A204.1 (cell line): ENCODE measurements at regions not wholly inside any gene's neighbourhood (a gene's known extent, or its start where the extent isn't known, plus 50 kb on each side); places are given as distances from the start of the nearest gene placed in this dataset.

ENCODE experiments used
- FAIRE-seq: peaks from 2 replicates; lab custom pipeline; 2012; peaks lifted over from hg19 to GRCh38; lab: Jason Lieb, UNC

- FAIRE-seq = no peak
Observed at GRCh38 chr4:31964685-31965084, 1244.5 kb downstream of the PCDH7 start.

DNA sequence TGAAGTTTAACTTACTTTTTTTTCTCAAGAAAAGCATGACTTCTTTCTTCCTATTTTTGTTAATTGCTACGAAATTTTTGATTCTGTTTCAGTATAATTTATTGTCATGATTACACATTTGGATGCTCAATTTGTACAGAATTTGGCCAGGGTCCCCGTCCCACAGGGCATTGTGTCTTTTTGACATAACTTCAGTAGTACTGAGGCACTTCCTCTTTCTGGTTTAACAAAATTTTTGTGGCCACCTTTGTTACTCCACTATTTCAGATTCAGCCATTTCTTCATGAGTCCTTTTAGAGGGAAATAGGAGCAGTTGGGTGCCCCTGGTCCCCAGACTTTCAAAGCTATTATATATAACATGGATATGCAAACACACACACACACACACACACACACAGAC is 1248.7 kb downstream of the PCDH7 start:
- no peak for FAIRE-seq

GRCh38 chr4:31974490-31975002 is 1254.4 kb downstream of the PCDH7 start:
- FAIRE-seq = no peak

DNA sequence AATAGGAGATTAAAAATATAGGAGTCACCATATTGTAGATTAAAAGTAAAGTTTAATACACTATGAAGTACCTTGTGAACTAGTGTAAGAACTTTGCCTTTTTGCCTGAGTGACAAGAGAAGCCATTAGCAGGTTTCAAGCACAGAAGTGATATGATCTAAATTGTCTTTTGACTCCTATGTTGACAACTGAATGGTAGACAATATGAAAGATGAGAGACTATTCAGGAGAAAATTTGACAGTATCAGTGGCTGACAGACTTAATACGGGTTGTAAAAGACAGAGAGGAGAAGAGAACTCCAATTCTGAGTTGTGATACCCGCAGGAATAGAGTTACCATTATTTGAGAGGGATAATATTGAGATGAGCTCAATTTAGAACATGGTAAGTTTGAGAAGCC is 1259.8 kb downstream of the PCDH7 start:
- FAIRE-seq = no peak

GRCh38 chr4:31983246-31983645 is 1263.1 kb downstream of the PCDH7 start:
- FAIRE-seq = peak; percentile 72

DNA sequence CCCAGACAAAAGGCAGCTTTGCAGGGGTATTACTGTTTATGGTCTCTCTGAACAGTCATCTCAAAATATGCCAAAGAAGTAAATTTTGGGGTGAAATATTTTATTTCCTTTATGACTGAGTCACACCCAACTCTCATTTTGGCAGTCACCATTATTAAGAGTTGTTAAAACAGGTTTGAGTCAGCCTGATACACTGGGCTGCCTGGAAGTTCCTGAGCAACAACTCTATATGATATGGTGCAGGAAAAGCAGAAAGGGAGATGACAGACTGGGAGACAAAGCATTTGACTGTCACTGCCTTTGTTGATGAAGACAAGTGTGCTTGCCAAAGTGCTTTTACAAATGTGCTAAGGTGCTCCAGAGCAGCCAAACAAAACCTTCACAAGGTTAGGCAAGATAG is 1263.5 kb downstream of the PCDH7 start:
- FAIRE-seq = no peak

DNA sequence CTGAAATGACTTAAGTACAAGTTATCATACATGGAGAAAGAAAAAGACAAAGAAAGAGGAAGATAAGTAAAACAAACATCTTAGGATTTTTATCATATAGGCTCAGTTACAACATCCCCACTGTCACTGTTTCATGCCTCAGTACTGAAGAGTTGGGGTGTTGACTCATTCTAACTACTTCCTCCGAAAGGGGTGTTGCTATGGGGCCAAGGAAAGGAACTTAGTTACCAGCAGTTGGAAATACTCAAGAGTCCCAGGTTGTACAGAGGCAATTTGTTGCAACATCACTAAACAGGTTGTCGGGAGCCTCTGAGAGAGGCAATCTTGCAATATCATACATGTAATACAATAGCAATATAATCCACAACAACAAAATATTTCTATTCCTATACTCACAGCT is 1264.7 kb downstream of the PCDH7 start:
- no peak for FAIRE-seq

DNA sequence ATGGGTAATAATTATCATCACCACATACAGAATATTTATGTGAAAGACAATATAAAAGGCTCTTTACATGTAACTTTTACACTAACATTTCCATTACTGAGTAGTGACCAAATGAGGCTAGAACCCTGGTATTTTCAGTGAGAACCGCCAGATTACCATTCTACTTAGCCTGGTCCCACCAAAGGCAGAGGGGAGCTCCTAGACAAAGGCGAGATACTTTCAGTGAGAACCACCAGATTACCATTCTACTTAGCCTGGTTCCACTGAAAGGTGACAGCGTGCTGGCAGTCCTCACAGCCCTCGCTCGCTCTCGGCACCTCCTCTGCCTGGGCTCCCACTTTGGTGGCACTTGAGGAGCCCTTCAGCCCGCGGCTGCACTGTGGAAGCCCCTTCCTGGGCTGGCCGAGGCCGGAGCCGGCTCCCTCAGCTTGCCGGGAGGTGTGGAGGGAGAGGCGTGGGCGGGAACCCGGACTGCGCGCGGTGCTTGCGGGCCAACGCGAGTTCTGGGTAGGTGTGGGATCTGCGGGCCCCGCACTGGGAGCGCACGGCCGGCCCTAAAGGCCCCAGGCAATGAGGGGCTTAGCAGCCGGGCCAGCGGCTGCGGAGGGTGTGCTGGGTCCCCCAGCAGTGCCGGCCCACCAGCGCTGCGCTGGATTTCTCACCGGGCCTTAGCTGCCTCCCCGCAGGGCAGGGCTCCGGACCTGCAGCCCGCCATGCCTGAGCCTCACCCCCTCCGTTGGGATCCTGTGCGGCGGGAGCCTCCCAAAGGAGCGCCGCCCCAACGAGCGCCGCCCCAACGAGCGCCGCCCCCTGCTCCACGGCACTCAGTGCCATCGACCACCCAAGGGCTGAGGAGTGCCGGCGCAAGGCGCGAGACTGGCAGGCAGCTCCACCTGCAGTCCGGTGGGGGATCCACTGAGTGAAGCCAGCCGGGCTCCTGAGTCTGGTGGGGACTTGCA is 1276.1 kb downstream of the PCDH7 start:
- FAIRE-seq = no peak

- no peak for FAIRE-seq
Observed at GRCh38 chr4:31998807-31999206, 1278.6 kb downstream of the PCDH7 start.

DNA sequence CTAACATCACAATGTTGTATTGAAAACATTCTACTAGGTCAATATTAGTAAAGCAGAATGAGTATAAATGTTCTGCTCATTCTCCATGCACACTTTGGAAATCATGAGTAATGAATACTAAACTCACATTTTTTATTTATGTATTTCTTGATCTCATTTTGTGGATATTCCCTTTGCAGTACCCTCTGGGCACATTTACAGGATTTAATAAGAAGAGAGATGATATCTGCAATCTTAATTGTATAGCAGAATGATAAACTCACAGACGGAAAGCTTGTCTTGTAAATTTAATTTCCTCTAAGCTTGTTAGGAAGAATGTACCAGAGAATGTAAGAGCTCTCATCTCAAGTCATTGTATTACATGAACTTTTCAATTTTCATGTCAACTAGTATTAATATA is 1279.7 kb downstream of the PCDH7 start:
- no peak for FAIRE-seq

GRCh38 chr4:32000846-32001488 is 1280.8 kb downstream of the PCDH7 start:
- FAIRE-seq = no peak

DNA sequence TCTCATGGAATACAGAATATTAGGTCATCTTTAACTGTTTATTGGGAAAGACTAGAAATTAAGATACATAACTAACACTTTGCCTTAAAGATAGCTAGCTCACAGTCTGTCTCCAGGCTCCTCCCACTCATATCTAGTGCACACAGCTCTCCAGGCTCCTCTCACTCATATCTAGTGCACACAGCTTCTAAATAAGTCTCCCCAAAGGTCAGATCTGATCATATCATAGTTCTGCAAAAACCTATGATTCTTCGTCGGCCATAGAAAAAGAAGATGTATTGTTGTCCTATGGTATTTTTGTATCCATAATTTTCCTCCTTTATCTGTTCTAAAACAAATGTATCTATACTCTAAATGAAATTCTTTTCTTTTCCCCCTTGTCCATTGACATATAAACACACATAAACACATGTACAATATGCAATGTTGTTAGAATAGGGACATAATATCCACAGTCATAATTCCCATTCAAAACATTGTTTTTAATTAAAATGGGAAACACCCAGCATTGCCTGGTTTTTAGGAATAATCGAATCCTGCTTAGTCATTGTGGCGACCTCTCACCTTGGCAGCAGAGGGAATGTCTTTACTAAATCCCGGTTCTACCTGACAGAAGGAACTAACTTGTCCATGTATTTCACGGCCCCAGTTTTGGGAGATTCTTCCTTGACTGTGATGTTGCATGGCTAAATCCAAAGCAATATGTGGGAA is 1282.0 kb downstream of the PCDH7 start:
- FAIRE-seq = no peak

DNA sequence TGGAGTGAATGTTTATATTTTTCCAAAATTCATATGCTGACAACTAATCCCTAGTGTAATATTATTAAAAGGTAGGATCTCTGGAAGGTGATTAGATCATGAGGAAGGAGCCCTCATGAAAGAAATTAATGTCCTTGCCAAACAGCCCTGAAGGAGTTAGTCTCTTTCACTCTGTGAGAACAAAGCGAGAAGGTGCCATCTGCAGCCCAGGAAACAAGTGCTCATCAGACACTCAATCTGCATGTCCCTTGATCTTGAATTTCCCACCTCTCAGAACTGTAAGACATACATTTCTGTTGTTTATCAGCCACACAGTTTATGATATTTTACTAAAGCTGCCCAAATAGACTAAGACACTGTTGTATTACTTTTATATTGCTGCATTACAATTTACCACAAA is 1283.4 kb downstream of the PCDH7 start:
- FAIRE-seq = no peak

- FAIRE-seq = no peak
Observed at GRCh38 chr4:32010221-32010620, 1290.1 kb downstream of the PCDH7 start.

DNA sequence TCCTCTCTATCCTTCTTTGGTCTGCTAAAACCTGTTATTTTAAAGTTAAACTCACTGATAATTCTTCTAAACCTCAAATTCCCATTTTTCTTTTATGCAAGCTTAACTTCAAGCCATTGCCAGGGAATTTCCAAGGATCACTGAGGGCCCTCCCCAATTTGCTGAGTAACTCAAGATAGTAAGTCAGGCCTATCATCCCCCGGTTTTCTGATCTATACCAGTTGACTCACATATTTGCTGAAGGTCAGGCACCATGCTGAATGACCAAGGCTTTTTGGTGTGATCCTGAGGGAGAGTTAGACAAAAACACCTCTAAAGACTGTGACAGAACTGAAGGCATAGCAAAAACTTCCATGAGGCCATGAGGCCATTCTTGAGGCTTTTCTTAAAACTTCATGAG is 1301.9 kb downstream of the PCDH7 start:
- no peak for FAIRE-seq

- FAIRE-seq = no peak
Observed at GRCh38 chr4:32025851-32026459, 1305.8 kb downstream of the PCDH7 start.

GRCh38 chr4:32030406-32030805 is 1310.2 kb downstream of the PCDH7 start:
- no peak for FAIRE-seq

DNA sequence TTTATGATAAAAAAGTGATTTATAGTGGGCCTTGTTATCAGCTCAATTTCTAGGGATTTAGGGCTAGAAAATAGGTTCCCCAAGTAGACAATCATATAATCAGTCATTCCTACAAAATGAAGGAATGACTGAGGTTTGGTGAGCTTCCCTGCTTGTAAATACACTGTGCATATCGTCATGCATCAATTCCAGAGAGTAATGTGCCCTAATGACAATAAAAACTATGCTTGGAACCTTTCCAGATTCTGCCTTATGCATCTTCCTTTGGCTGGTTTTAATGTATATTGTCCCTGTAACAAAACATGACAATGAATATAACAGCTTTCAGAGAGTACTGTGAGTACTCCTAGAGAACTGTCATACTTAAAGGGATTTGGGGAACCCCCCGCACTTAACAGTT is 1310.9 kb downstream of the PCDH7 start:
- FAIRE-seq = no peak

GRCh38 chr4:32032136-32032672 is 1312.0 kb downstream of the PCDH7 start:
- no peak for FAIRE-seq

DNA sequence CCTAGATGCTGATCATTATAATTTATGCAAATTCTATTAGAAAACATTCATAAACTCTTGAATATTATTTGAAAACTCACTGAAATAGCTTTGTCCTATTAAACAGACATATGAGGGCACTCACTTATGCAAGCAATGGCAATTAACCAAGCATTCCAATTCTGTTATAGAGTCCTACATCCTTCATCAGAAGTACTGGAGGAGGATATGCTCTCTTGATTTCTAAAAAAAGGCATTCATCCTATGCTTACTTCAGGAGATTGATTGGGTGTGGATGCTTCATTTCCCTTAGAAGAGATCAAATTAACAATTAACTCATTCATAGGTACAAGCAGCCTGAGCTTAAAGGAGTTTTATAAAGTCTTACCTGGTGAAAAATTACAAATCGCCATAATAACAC is 1317.2 kb downstream of the PCDH7 start:
- no peak for FAIRE-seq

- no peak for FAIRE-seq
Observed at GRCh38 chr4:32042486-32043247, 1322.5 kb downstream of the PCDH7 start.
